Endothelial cell of umbilical vein (primary cell): ENCODE measurements at regions not wholly inside any gene's neighbourhood (a gene's known extent, or its start where the extent isn't known, plus 50 kb on each side); places are given as distances from the start of the nearest gene placed in this dataset.

ENCODE experiments used
- BruUV-seq: library from RNA; stranded (reverse); fragments of 400-500 nt; replicated peaks from 2 replicates; lab custom pipeline; 2021; lab: Mats Ljungman, UMichigan
- CTCF ChIA-PET: fragments of 300-600, 350-600 bp; sonication (Branson Sonifier 250); formaldehyde crosslinking; loops from one replicate; lab custom pipeline; 2021; ENCODE audit warnings: antibody characterized with exemption, inconsistent platforms; lab: Charles Lee
- POLR2A ChIA-PET: fragments of 300-600, 350-600 bp; sonication (Branson Sonifier 250); formaldehyde crosslinking; loops from one replicate; lab custom pipeline; 2021; ENCODE audit warnings: antibody characterized with exemption, inconsistent platforms; lab: Charles Lee
- DNase-seq: peaks from one replicate; pipeline ENCODE4 v3.0.0-alpha.2; 2011; ENCODE audit warnings: low read depth, low spot score
- FAIRE-seq: peaks from 2 replicates; lab custom pipeline; 2011; peaks lifted over from hg19 to GRCh38; lab: Jason Lieb, UNC
- H2AFZ ChIP-seq: 2 replicates; pipeline ENCODE4 v1.6.0; 2012; ENCODE audit warnings: low read depth, low read length, control low read depth, inconsistent platforms
- H3K27ac ChIP-seq: 2 replicates; pipeline ENCODE4 v1.5.1; 2011; ENCODE audit warnings: low read depth, mild to moderate bottlenecking, control low read depth, low read length, moderate library complexity; ENCODE audit not compliant: insufficient read depth
- H3K27me3 ChIP-seq, 2 experiments: 2 replicates each; pipeline versions ENCODE4 v1.6.0 to v1.6.1; 2011; ENCODE audit warnings: low read length in 2 of 2, mixed read lengths in 1 of 2; ENCODE audit not compliant: control insufficient read depth in 2 of 2, insufficient read depth in 2 of 2
- H3K36me3 ChIP-seq, 2 experiments: 2 replicates in 1 of 2; 3 replicates in 1 of 2; pipeline ENCODE4 v1.5.1; 2011; ENCODE audit warnings: low read length in 2 of 2, mild to moderate bottlenecking in 1 of 2, moderate library complexity in 1 of 2; ENCODE audit not compliant: control insufficient read depth in 2 of 2, insufficient read depth in 2 of 2; ENCODE audit errors: extremely low read depth in 1 of 2
- H3K4me1 ChIP-seq: 3 replicates; pipeline ENCODE4 v1.5.1; 2011; ENCODE audit warnings: mild to moderate bottlenecking, low read length; ENCODE audit not compliant: control insufficient read depth, insufficient read depth; ENCODE audit errors: extremely low read depth
- H3K4me2 ChIP-seq: 2 replicates; pipeline ENCODE4 v1.6.1; 2011; ENCODE audit warnings: low read length, control low read depth, mixed read lengths; ENCODE audit not compliant: insufficient read depth
- H3K4me3 ChIP-seq, 3 experiments: fragments of 200-600 bp in 1 of 3; sonication (generic), shearing (Covaris generic) in 1 of 3; replicated peaks in 1 of 3; 2 replicates each; pipeline ENCODE4 v1.5.1; 2011 to 2016; ENCODE audit warnings: control low read depth in 3 of 3, low read length in 3 of 3, mild to moderate bottlenecking in 2 of 3, inconsistent platforms in 1 of 3, low read depth in 1 of 3, moderate library complexity in 1 of 3; ENCODE audit not compliant: insufficient read depth in 1 of 3
- H3K79me2 ChIP-seq: 2 replicates; pipeline ENCODE4 v1.6.0; 2012; ENCODE audit warnings: low read length, inconsistent platforms; ENCODE audit not compliant: control insufficient read depth, insufficient read depth
- H3K9ac ChIP-seq: replicated peaks from 2 replicates; pipeline ENCODE3; 2011; ENCODE audit warnings: low read length, control low read depth; ENCODE audit not compliant: insufficient read depth; ENCODE audit errors: extremely low read depth
- H3K9me1 ChIP-seq: replicated peaks from 3 replicates; pipeline ENCODE4 v1.6.0; 2011; ENCODE audit warnings: mild to moderate bottlenecking, low read length; ENCODE audit not compliant: control insufficient read depth, insufficient read depth; ENCODE audit errors: extremely low read depth
- H3K9me3 ChIP-seq: replicated peaks from 2 replicates; pipeline ENCODE4 v1.5.1; 2012; ENCODE audit warnings: low read length, inconsistent platforms; ENCODE audit not compliant: control insufficient read depth, insufficient read depth
- H4K20me1 ChIP-seq: replicated peaks from 2 replicates; pipeline ENCODE3; 2011; ENCODE audit warnings: mild to moderate bottlenecking, low read length; ENCODE audit not compliant: control insufficient read depth, insufficient read depth; ENCODE audit errors: extremely low read depth
- CTCF ChIP-seq, 2 donors: IDR thresholded peaks; 1 replicate in 1 of 2; 2 replicates in 1 of 2; pipeline ENCODE4 v1.5.1; 2011; ENCODE audit warnings: low read length in 2 of 2, mild to moderate bottlenecking in 2 of 2, moderate library complexity in 2 of 2, control low read depth in 1 of 2, inconsistent platforms in 1 of 2, low read depth in 1 of 2; ENCODE audit not compliant: insufficient read depth in 1 of 2; ENCODE audit errors: extremely low read depth in 1 of 2
- JUN ChIP-seq: IDR thresholded peaks from 2 replicates; pipeline ENCODE4 v1.6.1; 2011; ENCODE audit warnings: borderline replicate concordance, low read depth; ENCODE audit not compliant: insufficient read length, insufficient read depth
- MAX ChIP-seq: IDR thresholded peaks from 2 replicates; pipeline ENCODE4 v1.6.1; 2011; ENCODE audit not compliant: insufficient read depth, insufficient read length
- MYC ChIP-seq: IDR thresholded peaks from one replicate; pipeline ENCODE4 v1.6.1; 2011; ENCODE audit warnings: mild to moderate bottlenecking, low read depth, low read length
- POLR2A ChIP-seq: IDR thresholded peaks from 2 replicates; pipeline ENCODE4 v1.6.1; 2012; ENCODE audit warnings: low read depth, mild to moderate bottlenecking, control low read depth, low read length
- dilution Hi-C: fragments of 300-500 bp; cut with MboI; formaldehyde crosslinking; loops from one replicate; pipeline ENCODE4 v1.15.0; 2019; ENCODE audit warnings: low sequenced_read_pairs; ENCODE audit not compliant: extremely low pct_ligation_motif_present
- intact Hi-C: fragments of 100-400 bp; cut with micrococcal nuclease; formaldehyde crosslinking; loops from one replicate; pipeline ENCODE4 v1.10.0; 2022

- no peaks in the 10 kb centered on the region for H3K4me1 ChIP-seq
- H3K27ac ChIP-seq: no peak overlapping the region
- CTCF ChIA-PET: no interaction called here
- no peak for FAIRE-seq
- H3K9me1 ChIP-seq: no peaks in the 10 kb centered on the region
- H3K4me3 ChIP-seq: no peak overlapping the region
- no TSS peak for BruUV-seq
- no peaks in the 10 kb centered on the region for H3K36me3 ChIP-seq
- H2AFZ ChIP-seq: no peak overlapping the region
- no peaks in the 10 kb centered on the region for H3K9me3 ChIP-seq
- no peak for DNase-seq
- dilution Hi-C loops (no loop called here), intact Hi-C loops (no loop called here)
- H3K9ac ChIP-seq: no peak overlapping the region
- TF ChIP-seq CTCF (IDR thresholded peaks at IDR 0.05; ENCODE audit: extremely low read depth in 1 of 2, insufficient read depth in 1 of 2, low read depth in 1 of 2, low read length in 2 of 2): no peak
- H4K20me1 ChIP-seq: no peaks in the 10 kb centered on the region
- POLR2A ChIA-PET: no interaction called here
- H3K27me3 ChIP-seq: no peaks in the 10 kb centered on the region
- no peaks in the 10 kb centered on the region for H3K79me2 ChIP-seq
- no peak overlapping the region for H3K4me2 ChIP-seq
Measured at GRCh38 chrX:122439831-122440230, 744.2 kb upstream of the GRIA3 start.

GRCh38 chrX:122440832-122441231, 743.2 kb upstream of the GRIA3 start:
- no peak overlapping the region for H3K4me2 ChIP-seq
- H3K4me3 ChIP-seq: no peak overlapping the region
- POLR2A ChIA-PET: no interaction called here
- H3K27ac ChIP-seq: no peak overlapping the region
- no peaks in the 10 kb centered on the region for H3K27me3 ChIP-seq
- no peak for DNase-seq
- no peak overlapping the region for H3K9ac ChIP-seq
- no peaks in the 10 kb centered on the region for H3K9me1 ChIP-seq
- no peaks in the 10 kb centered on the region for H3K36me3 ChIP-seq
- dilution Hi-C loops: no loop called here
- intact Hi-C loops: no loop called here
- no peaks in the 10 kb centered on the region for H3K9me3 ChIP-seq
- no peaks in the 10 kb centered on the region for H4K20me1 ChIP-seq
- no peaks in the 10 kb centered on the region for H3K79me2 ChIP-seq
- no peak for FAIRE-seq
- BruUV-seq: no TSS peak
- CTCF ChIA-PET: no interaction called here
- no peak overlapping the region for H2AFZ ChIP-seq
- no peaks in the 10 kb centered on the region for H3K4me1 ChIP-seq
- no peak for TF ChIP-seq MAX
- TF ChIP-seq JUN: no peak
- TF ChIP-seq POLR2A: no peak
- TF ChIP-seq MYC: no peak
